ENCODE measurements at regions not wholly inside any gene's neighbourhood (a gene's known extent, or its start where the extent isn't known, plus 50 kb on each side); places are given as distances from the start of the nearest gene placed in this dataset.
"Not testable (repeated sequence)": the region's sequence is repeated elsewhere in the genome, so short reads cannot be mapped to it uniquely, and the experiment has no call there.

DNA sequence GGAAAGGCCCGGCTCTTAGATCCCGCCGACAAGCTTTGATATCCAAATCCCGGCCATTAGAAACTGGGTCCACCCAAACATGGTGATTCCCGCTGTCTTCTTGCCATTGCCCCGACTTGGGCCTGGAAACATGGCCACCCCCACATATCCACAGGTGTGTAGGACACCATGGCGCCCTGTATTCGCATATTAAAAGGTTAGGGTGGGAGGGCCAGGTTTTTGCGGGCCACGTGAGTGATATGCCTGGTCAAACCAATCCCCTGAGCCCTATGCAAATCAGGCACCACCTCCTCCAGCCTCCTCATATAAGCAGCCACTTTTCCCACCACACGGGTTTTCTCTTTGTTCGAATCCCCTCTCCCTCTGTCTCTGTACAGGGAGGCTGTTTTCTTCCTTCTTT lies 766.4 kb downstream of the UQCRFS1 start:
- ChIA-PET CTCF (no interaction called here), POLR2A (no interaction called here)
- Mint-ChIP-seq H3K9me3 (ENCODE audit: insufficient read depth) (no peaks in the 10 kb centered on the region), H3K27ac (no peak overlapping the region), H3K36me3 (ENCODE audit: low read depth) (no peaks in the 10 kb centered on the region), H3K4me3 (no peak overlapping the region), H3K27me3 (ENCODE audit: low read depth) (no peaks in the 10 kb centered on the region), H3K4me1 (ENCODE audit: low read depth) (no peaks in the 10 kb centered on the region)
- DNase-seq = no peak
- no peak for ATAC-seq

DNA sequence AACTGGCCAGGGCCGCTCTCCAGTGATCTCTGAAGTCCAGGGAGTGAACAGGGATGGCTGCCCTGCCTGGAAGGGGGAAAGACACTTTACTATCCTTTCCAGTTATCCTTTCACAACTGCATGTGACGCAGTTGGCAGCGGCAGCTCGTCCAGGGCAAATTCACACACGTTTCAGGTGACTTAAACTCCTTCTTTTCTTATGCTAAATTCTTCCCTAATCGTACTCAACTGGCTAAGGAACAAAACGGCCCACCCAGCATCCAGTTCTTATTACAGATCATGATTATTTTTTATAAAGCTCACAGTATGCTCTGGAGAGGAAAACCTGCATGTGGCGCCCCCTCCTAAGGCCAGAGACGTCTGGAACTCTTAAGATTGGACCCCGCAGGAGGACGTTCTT lies 767.1 kb downstream of the UQCRFS1 start:
- ATAC-seq = no peak
- CTCF ChIA-PET = no interaction called here
- H3K27ac Mint-ChIP-seq = no peak overlapping the region

DNA sequence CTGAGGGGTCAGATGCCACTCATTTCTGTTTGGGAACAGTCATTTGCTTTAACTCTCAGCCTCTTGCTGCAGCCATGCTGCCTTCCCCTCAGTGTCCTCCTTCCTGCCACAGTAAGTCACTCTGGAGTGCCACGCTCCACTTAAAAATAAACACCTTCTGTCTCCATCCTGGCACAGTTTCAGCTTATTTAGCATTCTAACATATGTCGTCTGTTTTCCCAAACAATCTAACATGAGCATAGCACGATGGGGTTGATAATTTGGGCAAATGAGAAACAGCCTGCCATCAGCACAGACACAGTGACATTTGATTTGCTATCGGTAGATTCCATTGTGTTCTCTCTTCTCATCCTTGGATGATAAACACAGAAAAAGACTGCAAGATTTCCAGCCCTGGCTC lies 768.6 kb downstream of the UQCRFS1 start:
- no peaks in the 10 kb centered on the region for H3K4me1 Mint-ChIP-seq (ENCODE audit: low read depth)
- DNase-seq (no peak), ATAC-seq (no peak)
- CTCF ChIA-PET = no interaction called here
- POLR2A ChIA-PET = no interaction called here
- no peaks in the 10 kb centered on the region for H3K9me3 Mint-ChIP-seq (ENCODE audit: insufficient read depth)
- no peak overlapping the region for H3K27ac Mint-ChIP-seq
- no peaks in the 10 kb centered on the region for H3K36me3 Mint-ChIP-seq (ENCODE audit: low read depth)
- no peak overlapping the region for H3K4me3 Mint-ChIP-seq
- H3K27me3 Mint-ChIP-seq (ENCODE audit: low read depth) = no peaks in the 10 kb centered on the region

More for the DNA sequence above, 767.1 kb downstream of the UQCRFS1 start:
- no peaks in the 10 kb centered on the region for H3K36me3 Mint-ChIP-seq (ENCODE audit: low read depth)
- no peak overlapping the region for H3K4me3 Mint-ChIP-seq
- POLR2A ChIA-PET = no interaction called here
- H3K9me3 Mint-ChIP-seq (ENCODE audit: insufficient read depth) = no peaks in the 10 kb centered on the region
- no peaks in the 10 kb centered on the region for H3K4me1 Mint-ChIP-seq (ENCODE audit: low read depth)
- no peaks in the 10 kb centered on the region for H3K27me3 Mint-ChIP-seq (ENCODE audit: low read depth)
- DNase-seq = no peak

DNA sequence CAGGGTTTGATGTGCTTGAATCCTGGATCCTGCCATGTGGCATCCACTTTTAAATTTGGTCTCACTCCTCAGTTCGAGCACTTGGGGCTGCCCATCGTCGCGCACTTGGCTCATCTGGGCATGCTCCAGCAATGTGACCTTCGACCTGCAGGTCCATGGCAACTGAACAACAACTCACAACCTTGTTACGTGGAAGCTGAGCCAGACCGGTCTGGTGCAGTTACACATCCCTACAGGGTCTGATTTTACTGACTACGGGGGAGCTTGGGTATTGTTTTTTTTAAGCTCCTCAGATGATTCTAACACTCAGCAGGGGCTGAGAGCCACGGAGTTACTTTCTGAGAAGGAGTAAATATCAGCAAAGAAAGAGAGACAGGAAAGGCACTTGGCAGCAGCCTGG lies 769.6 kb downstream of the UQCRFS1 start:
- Mint-ChIP-seq H3K27ac (no peak overlapping the region), H3K4me3 (no peak overlapping the region), H3K36me3 (ENCODE audit: low read depth) (no peaks in the 10 kb centered on the region), H3K4me1 (ENCODE audit: low read depth) (no peaks in the 10 kb centered on the region), H3K9me3 (ENCODE audit: insufficient read depth) (no peaks in the 10 kb centered on the region), H3K27me3 (ENCODE audit: low read depth) (no peaks in the 10 kb centered on the region)
- ChIA-PET POLR2A (no interaction called here), CTCF (no interaction called here)
- ATAC-seq = no peak
- no peak for DNase-seq

DNA sequence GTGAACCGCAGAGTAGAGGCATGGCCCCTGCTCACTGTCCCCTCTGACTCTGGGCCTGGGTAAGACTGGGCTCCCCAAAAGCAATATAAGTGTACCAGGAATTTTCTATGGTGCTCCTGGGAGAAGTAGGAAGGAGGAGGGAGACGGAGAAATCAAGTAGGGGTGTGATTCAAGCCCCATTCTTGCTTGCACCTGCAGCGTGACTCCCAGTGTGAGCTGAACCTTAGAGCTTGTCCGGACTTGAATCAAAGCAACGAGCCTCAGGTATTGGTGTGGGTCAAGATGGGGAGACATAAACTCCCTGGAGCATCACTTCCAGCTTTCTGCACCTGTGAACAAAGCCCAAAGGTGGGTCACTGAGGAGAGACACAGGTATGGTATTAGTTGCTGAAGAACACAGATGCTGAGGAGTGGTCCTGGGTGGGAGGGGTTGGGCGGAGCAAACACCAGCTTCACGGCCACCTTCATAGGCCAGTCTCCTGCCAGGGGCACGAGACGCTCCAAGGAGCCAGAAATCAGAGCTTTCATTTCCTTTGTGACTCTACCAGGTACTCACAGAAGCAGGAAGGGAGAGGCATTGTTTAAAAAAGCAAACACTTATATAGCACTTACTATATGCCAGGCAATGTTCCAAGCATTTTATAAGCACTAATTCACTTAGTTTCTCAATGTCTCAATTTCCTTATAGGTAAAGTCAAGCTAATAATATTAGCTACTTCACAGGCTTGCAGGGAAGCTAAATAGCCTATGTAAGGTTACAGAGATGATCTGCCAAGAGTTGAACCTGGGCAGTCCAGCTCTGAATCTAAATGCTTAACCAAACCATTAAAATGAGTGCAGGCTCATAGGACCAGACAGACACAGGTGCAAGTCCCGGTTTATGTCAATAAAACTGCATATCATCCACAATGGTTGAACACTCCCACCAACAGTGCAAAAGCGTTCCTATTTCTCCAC lies 775.3 kb downstream of the UQCRFS1 start:
- Mint-ChIP-seq H3K4me3 (no peak overlapping the region), H3K27me3 (ENCODE audit: low read depth) (no peaks in the 10 kb centered on the region)
- CTCF ChIA-PET = no interaction called here

DNA sequence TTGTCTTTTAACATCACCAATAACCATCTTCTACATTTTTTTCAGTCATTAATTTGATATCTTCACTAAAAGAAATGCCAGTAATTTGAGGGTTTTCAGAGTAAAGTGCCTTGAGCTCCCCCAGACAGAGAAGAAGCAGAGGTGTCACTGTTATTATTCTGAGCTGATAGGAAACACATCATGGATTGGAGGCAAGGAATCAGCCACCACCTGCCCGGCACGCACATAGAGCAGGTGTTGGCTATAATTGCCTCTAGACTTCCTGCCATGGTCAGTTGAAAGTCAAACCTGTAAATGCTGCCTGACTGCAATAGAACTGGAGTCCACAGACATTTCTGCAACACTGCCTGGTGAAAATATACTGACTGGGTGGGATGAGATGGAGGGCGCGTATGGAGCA lies 776.6 kb downstream of the UQCRFS1 start:
- POLR2A ChIA-PET = no interaction called here
- Mint-ChIP-seq H3K27me3 (ENCODE audit: low read depth) (no peaks in the 10 kb centered on the region), H3K9me3 (ENCODE audit: insufficient read depth) (peaks cover 19% of the 10 kb centered on the region), H3K36me3 (ENCODE audit: low read depth) (no peaks in the 10 kb centered on the region), H3K4me1 (ENCODE audit: low read depth) (no peaks in the 10 kb centered on the region), H3K27ac (no peak overlapping the region), H3K4me3 (no peak overlapping the region)
- CTCF ChIA-PET = no interaction called here
- DNase-seq (no peak), ATAC-seq (no peak)

More for the DNA sequence above, 775.3 kb downstream of the UQCRFS1 start:
- Mint-ChIP-seq H3K4me1 (ENCODE audit: low read depth) (no peaks in the 10 kb centered on the region), H3K9me3 (ENCODE audit: insufficient read depth) (peaks cover 13% of the 10 kb centered on the region), H3K27ac (no peak overlapping the region), H3K36me3 (ENCODE audit: low read depth) (no peaks in the 10 kb centered on the region)
- DNase-seq (no peak), ATAC-seq (no peak)
- POLR2A ChIA-PET = no interaction called here

DNA sequence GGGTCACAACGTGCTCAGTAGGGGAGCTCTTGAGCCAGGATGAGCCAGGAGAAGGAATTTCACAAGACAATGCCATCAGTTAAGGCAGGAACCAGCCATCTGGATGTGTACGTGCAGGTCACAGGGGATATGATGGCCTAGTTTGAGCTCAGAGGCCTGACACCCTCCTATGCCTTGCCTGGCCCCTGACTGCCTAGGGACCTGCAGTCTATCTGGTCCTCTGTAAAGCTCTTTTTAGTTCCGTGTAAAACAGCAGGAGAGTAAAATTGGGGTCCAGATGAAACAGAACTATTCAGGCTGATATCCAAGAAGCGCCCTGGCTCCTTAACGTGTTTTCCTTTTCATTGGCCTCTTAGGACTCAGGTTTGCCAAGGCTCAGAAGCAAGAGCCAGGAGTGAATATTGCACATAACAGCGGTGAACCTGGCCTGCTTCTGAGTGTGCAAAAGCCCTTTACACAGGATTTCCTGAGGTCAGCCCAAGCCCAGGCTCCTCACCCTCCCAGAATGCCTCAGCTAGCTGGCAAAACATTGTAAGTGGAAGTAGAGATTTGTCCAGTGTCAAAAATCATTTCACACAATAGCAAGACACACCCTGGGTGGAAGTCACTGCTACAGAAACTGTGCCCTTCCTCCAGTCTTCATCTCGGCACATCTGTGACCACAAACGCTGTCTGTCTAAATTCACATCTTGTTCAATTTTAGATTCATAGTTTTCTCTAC lies 777.2 kb downstream of the UQCRFS1 start:
- ChIA-PET POLR2A (no interaction called here), CTCF (no interaction called here)
- Mint-ChIP-seq H3K27me3 (ENCODE audit: low read depth) (no peaks in the 10 kb centered on the region), H3K9me3 (ENCODE audit: insufficient read depth) (peaks cover 19% of the 10 kb centered on the region), H3K4me1 (ENCODE audit: low read depth) (no peaks in the 10 kb centered on the region), H3K4me3 (no peak overlapping the region), H3K36me3 (ENCODE audit: low read depth) (no peaks in the 10 kb centered on the region), H3K27ac (no peak overlapping the region)
- ATAC-seq = no peak
- DNase-seq = no peak

DNA sequence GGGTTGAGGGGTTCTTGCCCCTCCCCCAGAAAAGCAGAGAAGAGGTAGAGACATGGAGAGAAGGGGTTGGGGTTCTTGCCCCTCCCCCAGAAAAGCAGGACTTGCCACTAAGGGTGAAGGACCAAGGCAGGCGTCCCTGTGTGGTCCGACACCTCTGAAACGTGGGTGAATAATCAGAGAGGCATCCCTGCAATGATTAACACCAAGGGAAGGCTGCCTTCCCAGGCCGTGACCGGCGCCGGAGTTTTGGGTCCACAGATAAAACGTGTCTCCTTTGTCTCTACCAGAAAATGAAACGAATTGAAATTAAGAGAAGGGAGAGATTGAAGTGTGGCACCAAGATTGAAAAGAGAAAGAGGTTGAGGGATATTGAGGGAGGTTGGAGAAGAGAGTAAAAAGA lies 778.2 kb downstream of the UQCRFS1 start:
- POLR2A ChIA-PET; ATAC-seq; H3K36me3 Mint-ChIP-seq (ENCODE audit: low read depth); CTCF ChIA-PET; H3K27me3 Mint-ChIP-seq (ENCODE audit: low read depth); DNase-seq; H3K4me1 Mint-ChIP-seq (ENCODE audit: low read depth); H3K4me3 Mint-ChIP-seq; H3K27ac Mint-ChIP-seq: not testable (repeated sequence)
- peaks cover 19% of the 10 kb centered on the region for H3K9me3 Mint-ChIP-seq (ENCODE audit: insufficient read depth)

DNA sequence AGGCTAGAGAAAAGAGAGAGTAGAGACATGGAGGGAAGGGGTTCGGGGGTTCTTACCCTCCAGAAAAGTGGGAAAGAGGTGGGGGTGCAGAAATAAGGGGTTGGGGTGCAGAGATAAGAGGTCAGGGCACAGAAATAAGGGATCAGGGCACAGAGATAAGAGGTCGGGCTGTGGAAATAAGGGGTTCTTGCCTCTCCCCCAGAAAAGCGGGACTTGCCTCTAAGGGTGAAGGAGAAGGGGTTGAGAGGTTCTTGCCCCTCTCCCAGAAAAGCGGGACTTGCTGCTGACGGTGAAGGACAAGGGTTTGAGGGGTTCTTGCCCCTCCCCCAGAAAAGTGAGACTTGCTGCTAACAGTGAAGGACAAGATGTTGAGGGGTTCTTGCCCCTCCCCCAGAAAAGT lies 778.6 kb downstream of the UQCRFS1 start:
- peaks cover 19% of the 10 kb centered on the region for H3K9me3 Mint-ChIP-seq (ENCODE audit: insufficient read depth)
- H3K27ac Mint-ChIP-seq; CTCF ChIA-PET; ATAC-seq; H3K27me3 Mint-ChIP-seq (ENCODE audit: low read depth); H3K36me3 Mint-ChIP-seq (ENCODE audit: low read depth); H3K4me1 Mint-ChIP-seq (ENCODE audit: low read depth); POLR2A ChIA-PET; DNase-seq; H3K4me3 Mint-ChIP-seq: not testable (repeated sequence)

DNA sequence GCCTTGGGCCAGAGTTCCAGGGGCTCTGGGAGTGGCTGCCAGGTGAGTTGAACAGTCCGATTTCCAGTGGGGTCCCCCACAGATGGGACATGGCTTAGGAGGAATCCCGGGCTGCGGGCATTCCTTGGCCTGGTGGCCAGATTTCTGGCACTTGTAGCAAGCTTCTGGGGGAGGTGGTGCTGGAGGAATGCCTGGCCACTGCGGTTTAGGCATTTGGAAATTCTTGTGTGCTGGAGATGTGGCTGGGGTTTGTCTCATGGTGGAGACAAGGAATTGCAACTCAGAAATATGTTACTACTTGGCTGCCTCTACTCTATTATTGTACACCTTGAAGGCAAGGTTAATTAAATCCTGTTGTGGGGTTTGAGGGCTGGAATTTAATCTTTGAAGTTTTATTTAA lies 779.8 kb downstream of the UQCRFS1 start:
- H3K36me3 Mint-ChIP-seq (ENCODE audit: low read depth); ATAC-seq; H3K4me3 Mint-ChIP-seq; H3K27ac Mint-ChIP-seq; H3K27me3 Mint-ChIP-seq (ENCODE audit: low read depth); POLR2A ChIA-PET; CTCF ChIA-PET; DNase-seq; H3K4me1 Mint-ChIP-seq (ENCODE audit: low read depth): not testable (repeated sequence)
- peaks cover 19% of the 10 kb centered on the region for H3K9me3 Mint-ChIP-seq (ENCODE audit: insufficient read depth)

DNA sequence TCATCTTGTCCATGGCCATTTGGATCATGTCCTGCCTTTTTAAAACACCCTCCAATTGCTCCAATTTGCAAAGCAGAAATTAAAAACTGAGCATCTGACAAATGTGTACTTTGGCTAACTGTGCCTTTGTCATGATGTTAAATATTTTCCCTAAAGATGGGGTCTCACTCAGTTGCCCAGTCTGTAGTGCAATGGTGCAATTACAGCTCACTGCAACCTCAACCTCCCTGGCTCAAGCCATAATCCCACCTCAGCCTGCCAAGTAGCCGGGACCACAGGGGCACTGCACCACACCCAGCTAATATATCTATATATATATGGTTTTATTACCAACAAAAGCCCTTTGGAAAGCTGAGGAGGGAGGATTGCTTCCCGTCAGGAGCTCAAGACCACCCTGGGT lies 782.7 kb downstream of the UQCRFS1 start:
- H3K9me3 Mint-ChIP-seq (ENCODE audit: insufficient read depth) = peaks cover 19% of the 10 kb centered on the region
- no peak overlapping the region for H3K4me3 Mint-ChIP-seq
- no peaks in the 10 kb centered on the region for H3K4me1 Mint-ChIP-seq (ENCODE audit: low read depth)
- H3K27ac Mint-ChIP-seq = no peak overlapping the region
- ChIA-PET POLR2A (no interaction called here), CTCF (no interaction called here)
- DNase-seq (no peak), ATAC-seq (no peak)
- no peaks in the 10 kb centered on the region for H3K36me3 Mint-ChIP-seq (ENCODE audit: low read depth)
- no peaks in the 10 kb centered on the region for H3K27me3 Mint-ChIP-seq (ENCODE audit: low read depth)

DNA sequence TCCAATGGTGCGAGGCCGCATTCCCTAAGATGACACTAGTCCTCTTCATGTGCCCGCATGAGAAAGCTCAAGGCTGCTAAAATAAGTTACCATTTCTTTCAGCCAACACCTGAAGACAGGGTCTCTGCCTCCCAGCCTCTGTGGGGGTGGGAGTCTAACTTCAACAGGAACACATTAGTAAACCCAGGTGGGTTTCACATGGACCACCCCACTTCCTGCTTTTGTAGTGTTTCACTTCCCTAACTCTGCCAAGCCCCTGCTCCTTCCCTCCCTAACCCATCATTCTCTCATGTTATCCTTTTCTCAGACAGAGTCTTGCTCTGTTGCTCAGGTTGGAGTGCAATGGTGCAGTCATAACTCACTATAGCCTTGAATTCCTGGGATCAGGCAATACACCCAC lies 783.6 kb downstream of the UQCRFS1 start:
- no peaks in the 10 kb centered on the region for H3K36me3 Mint-ChIP-seq (ENCODE audit: low read depth)
- H3K27me3 Mint-ChIP-seq (ENCODE audit: low read depth) = no peaks in the 10 kb centered on the region

More for the DNA sequence above, 783.6 kb downstream of the UQCRFS1 start:
- Mint-ChIP-seq H3K9me3 (ENCODE audit: insufficient read depth) (peaks cover 11% of the 10 kb centered on the region), H3K4me3 (no peak overlapping the region), H3K27ac (no peak overlapping the region), H3K4me1 (ENCODE audit: low read depth) (no peaks in the 10 kb centered on the region)
- ATAC-seq (no peak), DNase-seq (no peak)
- POLR2A ChIA-PET = interaction anchor here (1.0 kb wide), 1 partner anchor 10 kb away, joined by 3 read pairs; no protein-coding TSS in a partner anchor
- CTCF ChIA-PET = no interaction called here

All from activated CD8-positive, alpha-beta T cell treated with anti-CD3 and anti-CD28 coated beads, Interleukin-2, amount 10 ng/mL, durations not matched to agents 7 days and 5 days (primary cell).